AG10803 (cell line): ENCODE measurements at regions not wholly inside any gene's neighbourhood (a gene's known extent, or its start where the extent isn't known, plus 50 kb on each side); places are given as distances from the start of the nearest gene placed in this dataset.
"Not testable (repeated sequence)": the region's sequence is repeated elsewhere in the genome, so short reads cannot be mapped to it uniquely, and the experiment has no call there.

Experiments
- DNase-seq: peaks from one replicate; pipeline ENCODE4 v3.0.0; 2010; ENCODE audit warnings: low read depth
- H3K4me3 ChIP-seq: 2 replicates; pipeline ENCODE4 v1.5.1; 2011; ENCODE audit warnings: mild to moderate bottlenecking, low read length, control low read depth
- CTCF ChIP-seq: conservative IDR thresholded peaks from 2 replicates; pipeline ENCODE4 v1.5.1; 2011; ENCODE audit warnings: mild to moderate bottlenecking, low read length, control low read depth, inconsistent platforms

GRCh38 chr6:140379919-140380318 lies 1005.5 kb upstream of the CITED2 start:
- no peak for TF ChIP-seq CTCF

GRCh38 chr6:140376209-140376608 lies 1001.8 kb upstream of the CITED2 start:
- H3K4me3 ChIP-seq = no peak overlapping the region
- no peak for DNase-seq
- no peak for TF ChIP-seq CTCF

More at GRCh38 chr6:140379919-140380318, 1005.5 kb upstream of the CITED2 start:
- no peak overlapping the region for H3K4me3 ChIP-seq
- DNase-seq = peak; percentile 94

GRCh38 chr6:140373728-140374127 lies 999.3 kb upstream of the CITED2 start:
- not testable (repeated sequence) for DNase-seq, H3K4me3 ChIP-seq

GRCh38 chr6:140372064-140372463 lies 997.6 kb upstream of the CITED2 start:
- no peak for TF ChIP-seq CTCF
- H3K4me3 ChIP-seq = no peak overlapping the region
- no peak for DNase-seq

- no peak for TF ChIP-seq CTCF
- peak; percentile 38 for DNase-seq
- no peak overlapping the region for H3K4me3 ChIP-seq
Observed at GRCh38 chr6:140370976-140371870, 996.8 kb upstream of the CITED2 start.

GRCh38 chr6:140370441-140370840 lies 996.0 kb upstream of the CITED2 start:
- peak; percentile 34 for DNase-seq
- no peak overlapping the region for H3K4me3 ChIP-seq
- no peak for TF ChIP-seq CTCF

- no peak overlapping the region for H3K4me3 ChIP-seq
- TF ChIP-seq CTCF = no peak
- peak; percentile 8 for DNase-seq
Observed at GRCh38 chr6:140366991-140367390, 992.5 kb upstream of the CITED2 start.
